ENCODE measurements at regions not wholly inside any gene's neighbourhood (a gene's known extent, or its start where the extent isn't known, plus 50 kb on each side); places are given as distances from the start of the nearest gene placed in this dataset.

DNA sequence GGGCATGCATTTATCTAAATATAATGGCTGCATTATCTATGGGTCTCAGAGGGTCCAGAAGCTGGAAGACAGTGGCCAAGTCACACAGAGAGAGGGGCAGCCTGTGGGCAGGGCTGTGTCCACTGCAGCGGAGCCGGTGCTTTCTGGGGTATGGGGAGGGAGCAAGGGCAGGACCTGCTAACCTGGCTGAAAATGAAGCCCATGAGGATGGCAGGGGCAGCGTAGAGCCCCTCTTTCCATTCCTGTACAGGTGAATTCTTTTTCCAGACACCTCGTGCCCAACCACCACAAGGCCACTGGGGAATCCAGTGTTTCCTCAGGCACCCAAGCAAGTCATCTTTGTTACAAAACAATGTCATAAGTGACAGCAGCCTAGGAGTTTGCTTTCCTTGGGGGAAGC lies 305.9 kb upstream of the IRX4 start:
- no peaks in the 10 kb centered on the region for H3K9me3 ChIP-seq (ENCODE audit: control insufficient read depth, low read length)
- no peak overlapping the region for H3K4me3 ChIP-seq (ENCODE audit: insufficient read depth, low read depth, low read length, poor library complexity, severe bottlenecking)
- H3K27ac ChIP-seq (ENCODE audit: insufficient read depth, low read length, poor library complexity, severe bottlenecking), result no peak overlapping the region
- H3K36me3 ChIP-seq (ENCODE audit: control insufficient read depth, insufficient read depth, low read length), result no peaks in the 10 kb centered on the region
- H3K27me3 ChIP-seq (replicated peaks; ENCODE audit: control insufficient read depth, insufficient read depth, low read length, poor library complexity, severe bottlenecking), result no peaks in the 10 kb centered on the region
- DNase-seq, result no peak
- H3K4me1 ChIP-seq (ENCODE audit: control insufficient read depth, insufficient read depth, low read length, poor library complexity, severe bottlenecking), result no peaks in the 10 kb centered on the region

GRCh38 chr5:2188137-2188536 lies 305.4 kb upstream of the IRX4 start:
- Histone ChIP-seq H3K9me3 (ENCODE audit: control insufficient read depth, low read length) (no peaks in the 10 kb centered on the region), H3K36me3 (ENCODE audit: control insufficient read depth, insufficient read depth, low read length) (no peaks in the 10 kb centered on the region), H3K27me3 (replicated peaks; ENCODE audit: control insufficient read depth, insufficient read depth, low read length, poor library complexity, severe bottlenecking) (no peaks in the 10 kb centered on the region)

DNA sequence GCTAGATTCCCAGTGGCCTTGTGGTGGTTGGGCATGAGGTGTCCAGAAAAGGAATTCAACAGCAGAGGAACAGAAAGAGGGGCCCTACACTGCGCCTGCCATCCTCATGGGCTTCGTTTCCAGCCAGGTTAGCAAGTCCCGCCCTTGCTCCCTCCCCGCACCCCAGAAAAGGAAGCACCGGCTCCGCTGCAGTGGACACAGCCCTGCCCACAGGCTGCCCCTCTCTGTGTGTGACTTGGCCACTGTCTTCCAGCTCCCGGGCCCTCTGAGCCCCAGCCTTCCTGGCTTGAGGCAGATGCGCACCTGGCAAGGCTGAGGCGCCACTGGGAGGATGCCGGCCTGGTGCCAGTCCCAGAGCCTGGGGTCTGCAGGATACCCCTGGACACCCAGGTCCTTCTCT lies 305.0 kb upstream of the IRX4 start:
- Histone ChIP-seq H3K9me3 (ENCODE audit: control insufficient read depth, low read length) (no peaks in the 10 kb centered on the region), H3K4me1 (ENCODE audit: control insufficient read depth, insufficient read depth, low read length, poor library complexity, severe bottlenecking) (no peaks in the 10 kb centered on the region)
- DNase-seq, result no peak

More at GRCh38 chr5:2188137-2188536, 305.4 kb upstream of the IRX4 start:
- Histone ChIP-seq H3K27ac (ENCODE audit: insufficient read depth, low read length, poor library complexity, severe bottlenecking) (no peak overlapping the region), H3K4me3 (ENCODE audit: insufficient read depth, low read depth, low read length, poor library complexity, severe bottlenecking) (no peak overlapping the region), H3K4me1 (ENCODE audit: control insufficient read depth, insufficient read depth, low read length, poor library complexity, severe bottlenecking) (no peaks in the 10 kb centered on the region)
- DNase-seq, result no peak

DNA sequence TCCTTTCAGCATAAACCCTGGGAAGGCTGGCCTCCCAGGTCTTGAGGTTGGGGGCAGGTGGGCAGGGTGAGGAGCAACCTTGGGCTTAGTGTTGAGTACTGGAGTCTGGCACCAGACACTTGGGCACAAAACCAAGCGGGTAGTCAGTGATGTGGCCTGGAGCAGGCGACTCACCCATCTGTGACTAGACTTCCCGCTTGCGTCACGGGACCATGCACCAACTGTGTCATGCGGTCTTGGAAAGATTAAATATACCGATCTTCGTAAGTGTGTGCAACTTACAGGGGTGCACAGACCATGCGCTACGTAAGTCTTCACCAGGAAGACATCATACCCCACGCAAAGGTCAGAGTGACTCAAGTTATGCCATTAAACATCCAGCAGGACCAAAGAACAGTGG lies 304.4 kb upstream of the IRX4 start:
- Histone ChIP-seq H3K4me3 (ENCODE audit: insufficient read depth, low read depth, low read length, poor library complexity, severe bottlenecking) (no peak overlapping the region), H3K27me3 (replicated peaks; ENCODE audit: control insufficient read depth, insufficient read depth, low read length, poor library complexity, severe bottlenecking) (no peaks in the 10 kb centered on the region), H3K36me3 (ENCODE audit: control insufficient read depth, insufficient read depth, low read length) (no peaks in the 10 kb centered on the region), H3K4me1 (ENCODE audit: control insufficient read depth, insufficient read depth, low read length, poor library complexity, severe bottlenecking) (no peaks in the 10 kb centered on the region), H3K9me3 (ENCODE audit: control insufficient read depth, low read length) (no peaks in the 10 kb centered on the region), H3K27ac (ENCODE audit: insufficient read depth, low read length, poor library complexity, severe bottlenecking) (no peak overlapping the region)
- DNase-seq, result no peak

More for the DNA sequence above, 305.0 kb upstream of the IRX4 start:
- H3K27me3 ChIP-seq (replicated peaks; ENCODE audit: control insufficient read depth, insufficient read depth, low read length, poor library complexity, severe bottlenecking), result no peaks in the 10 kb centered on the region
- H3K4me3 ChIP-seq (ENCODE audit: insufficient read depth, low read depth, low read length, poor library complexity, severe bottlenecking), result no peak overlapping the region
- H3K36me3 ChIP-seq (ENCODE audit: control insufficient read depth, insufficient read depth, low read length), result no peaks in the 10 kb centered on the region
- no peak overlapping the region for H3K27ac ChIP-seq (ENCODE audit: insufficient read depth, low read length, poor library complexity, severe bottlenecking)

DNA sequence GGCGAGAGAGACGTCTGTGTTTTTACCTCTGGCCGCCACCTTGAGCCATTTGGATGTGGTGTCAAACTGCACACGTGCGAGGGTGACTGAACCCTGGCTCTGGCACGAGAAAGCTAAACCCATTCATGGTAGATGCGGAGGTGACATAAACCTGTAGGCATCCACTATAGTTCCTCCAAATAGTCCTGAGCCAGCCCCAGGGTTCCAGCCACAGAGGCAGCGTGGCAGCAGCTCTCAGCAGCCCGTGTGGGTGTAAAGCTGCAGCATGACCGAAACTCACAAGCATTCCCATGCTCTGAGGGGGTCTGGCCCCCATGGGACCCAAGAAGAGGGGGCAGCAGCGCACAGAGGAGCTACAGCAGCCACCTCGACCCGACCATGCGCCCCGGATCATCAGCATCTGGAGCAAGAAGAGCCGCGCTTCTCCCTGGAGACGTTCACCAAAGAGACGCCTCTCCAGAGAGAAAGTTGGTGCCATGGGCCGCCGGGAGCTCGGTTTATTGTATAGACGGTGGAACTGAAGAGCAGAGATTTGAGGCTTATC lies 303.8 kb upstream of the IRX4 start:
- no peak for DNase-seq
- H3K4me1 ChIP-seq (ENCODE audit: control insufficient read depth, insufficient read depth, low read length, poor library complexity, severe bottlenecking), result no peaks in the 10 kb centered on the region
- no peaks in the 10 kb centered on the region for H3K36me3 ChIP-seq (ENCODE audit: control insufficient read depth, insufficient read depth, low read length)
- no peaks in the 10 kb centered on the region for H3K9me3 ChIP-seq (ENCODE audit: control insufficient read depth, low read length)
- no peak overlapping the region for H3K4me3 ChIP-seq (ENCODE audit: insufficient read depth, low read depth, low read length, poor library complexity, severe bottlenecking)
- H3K27me3 ChIP-seq (replicated peaks; ENCODE audit: control insufficient read depth, insufficient read depth, low read length, poor library complexity, severe bottlenecking), result no peaks in the 10 kb centered on the region
- H3K27ac ChIP-seq (ENCODE audit: insufficient read depth, low read length, poor library complexity, severe bottlenecking), result no peak overlapping the region

DNA sequence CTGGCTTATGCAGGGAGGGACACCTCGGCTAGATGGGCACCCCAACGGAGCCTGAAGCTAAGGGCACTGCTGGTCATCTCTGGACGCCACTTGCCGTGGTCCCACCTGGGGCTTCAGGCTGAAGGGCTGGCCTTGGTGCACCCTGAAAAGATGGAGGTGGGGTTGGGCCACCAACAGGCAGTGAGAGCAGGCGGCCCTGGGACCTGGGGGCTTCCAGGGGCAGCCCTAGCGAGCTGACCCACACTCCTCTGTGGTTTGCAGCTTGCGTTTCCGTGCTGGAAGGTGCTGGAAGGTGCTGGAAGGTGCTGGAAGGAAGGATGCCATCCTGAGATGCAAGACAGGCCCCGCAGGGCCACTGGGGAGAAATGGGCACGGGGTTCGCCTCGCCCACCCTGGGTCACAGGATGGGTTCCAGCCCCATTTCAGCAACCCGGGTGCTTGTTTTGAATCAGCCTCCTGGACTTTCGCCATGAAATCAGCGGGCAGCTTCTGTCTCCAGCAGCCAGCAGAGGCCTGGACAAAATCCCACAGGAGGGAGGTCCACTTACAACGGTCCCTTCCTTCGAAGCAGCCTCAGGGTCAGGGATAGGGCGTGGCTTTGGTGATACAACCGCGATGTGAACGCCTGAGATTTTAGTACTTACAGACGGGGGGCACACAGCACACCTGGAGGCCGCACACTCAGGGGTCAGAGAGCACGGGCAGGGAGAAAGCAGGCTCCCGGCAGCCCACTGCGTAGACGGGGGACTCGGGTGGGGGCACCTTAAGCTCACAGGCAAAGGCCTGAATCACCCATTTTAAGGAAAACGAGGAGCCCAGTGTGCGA lies 303.1 kb upstream of the IRX4 start:
- no peak for DNase-seq
- no peaks in the 10 kb centered on the region for H3K27me3 ChIP-seq (replicated peaks; ENCODE audit: control insufficient read depth, insufficient read depth, low read length, poor library complexity, severe bottlenecking)
- no peak overlapping the region for H3K4me3 ChIP-seq (ENCODE audit: insufficient read depth, low read depth, low read length, poor library complexity, severe bottlenecking)
- H3K4me1 ChIP-seq (ENCODE audit: control insufficient read depth, insufficient read depth, low read length, poor library complexity, severe bottlenecking), result no peaks in the 10 kb centered on the region
- no peaks in the 10 kb centered on the region for H3K9me3 ChIP-seq (ENCODE audit: control insufficient read depth, low read length)
- H3K27ac ChIP-seq (ENCODE audit: insufficient read depth, low read length, poor library complexity, severe bottlenecking), result no peak overlapping the region
- H3K36me3 ChIP-seq (ENCODE audit: control insufficient read depth, insufficient read depth, low read length), result no peaks in the 10 kb centered on the region

DNA sequence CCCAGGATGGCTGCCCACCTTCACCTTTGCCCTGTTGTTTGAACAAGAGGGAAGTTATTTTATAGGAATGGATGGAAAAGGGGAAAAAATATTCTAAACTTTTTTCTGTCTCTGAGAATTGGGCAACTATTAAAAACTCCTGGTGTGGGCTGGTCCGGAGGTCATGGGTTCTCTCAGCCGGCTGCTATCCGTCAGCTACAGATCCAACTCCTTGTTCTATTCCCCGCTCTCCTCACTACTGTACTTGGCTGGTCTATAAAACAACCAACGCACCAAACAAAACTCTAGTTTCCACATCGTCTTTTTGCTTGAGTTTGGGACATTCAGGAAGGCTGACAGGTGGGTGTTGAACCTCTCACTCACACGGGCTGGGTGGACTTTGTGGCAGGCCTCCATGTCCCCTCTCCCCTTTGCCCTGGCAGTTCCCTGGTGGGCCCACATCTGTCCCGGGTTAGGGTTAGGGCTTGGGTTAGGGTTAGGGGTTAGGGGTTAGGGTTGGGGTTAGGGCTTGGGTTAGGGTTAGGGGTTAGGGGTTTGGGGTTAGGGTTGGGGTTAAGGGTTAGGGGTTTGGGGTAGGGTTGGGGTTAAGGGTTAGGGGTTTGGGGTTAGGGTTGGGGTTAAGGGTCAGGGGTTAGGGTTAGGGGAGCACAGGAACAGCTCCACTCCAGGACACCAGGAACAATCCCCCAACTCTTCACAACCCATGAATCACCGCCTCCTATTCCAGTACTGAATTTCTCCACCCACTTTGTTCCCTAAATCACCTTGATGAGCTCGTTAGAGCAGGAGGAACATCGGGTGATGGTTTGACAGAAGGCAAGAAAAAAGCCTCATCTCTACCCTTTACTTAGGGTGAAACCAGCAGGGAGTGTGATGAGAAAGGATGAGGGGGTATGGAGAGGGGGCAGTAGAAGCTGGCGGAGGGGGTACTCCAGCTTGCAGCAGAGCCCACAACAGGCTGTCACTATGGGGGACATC lies 302.1 kb upstream of the IRX4 start:
- Histone ChIP-seq H3K27ac (ENCODE audit: insufficient read depth, low read length, poor library complexity, severe bottlenecking) (no peak overlapping the region), H3K36me3 (ENCODE audit: control insufficient read depth, insufficient read depth, low read length) (no peaks in the 10 kb centered on the region), H3K27me3 (replicated peaks; ENCODE audit: control insufficient read depth, insufficient read depth, low read length, poor library complexity, severe bottlenecking) (no peaks in the 10 kb centered on the region), H3K9me3 (ENCODE audit: control insufficient read depth, low read length) (no peaks in the 10 kb centered on the region), H3K4me1 (ENCODE audit: control insufficient read depth, insufficient read depth, low read length, poor library complexity, severe bottlenecking) (no peaks in the 10 kb centered on the region), H3K4me3 (ENCODE audit: insufficient read depth, low read depth, low read length, poor library complexity, severe bottlenecking) (no peak overlapping the region)
- DNase-seq, result no peak

DNA sequence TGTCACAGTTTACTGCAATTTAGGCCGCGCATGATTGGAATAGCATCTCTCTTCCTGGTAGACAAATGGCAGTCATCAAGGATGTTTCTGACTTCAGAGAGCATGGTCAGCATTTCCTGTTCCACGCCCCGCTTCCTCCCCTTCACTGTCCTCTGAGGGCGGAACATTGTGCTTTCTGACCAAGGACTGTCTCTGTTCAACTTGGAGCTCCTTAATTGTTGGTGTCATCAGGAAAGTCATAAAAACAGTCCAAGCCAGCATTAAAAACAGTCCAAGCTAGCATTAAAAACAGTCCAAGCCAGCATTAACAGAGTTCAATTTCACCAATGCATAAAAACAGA lies 301.3 kb upstream of the IRX4 start:
- H3K9me3 ChIP-seq (ENCODE audit: control insufficient read depth, low read length), result no peaks in the 10 kb centered on the region
- H3K4me3 ChIP-seq (ENCODE audit: insufficient read depth, low read depth, low read length, poor library complexity, severe bottlenecking), result no peak overlapping the region
- no peaks in the 10 kb centered on the region for H3K27me3 ChIP-seq (replicated peaks; ENCODE audit: control insufficient read depth, insufficient read depth, low read length, poor library complexity, severe bottlenecking)
- DNase-seq, result no peak
- H3K36me3 ChIP-seq (ENCODE audit: control insufficient read depth, insufficient read depth, low read length), result no peaks in the 10 kb centered on the region
- no peak overlapping the region for H3K27ac ChIP-seq (ENCODE audit: insufficient read depth, low read length, poor library complexity, severe bottlenecking)
- no peaks in the 10 kb centered on the region for H3K4me1 ChIP-seq (ENCODE audit: control insufficient read depth, insufficient read depth, low read length, poor library complexity, severe bottlenecking)

DNA sequence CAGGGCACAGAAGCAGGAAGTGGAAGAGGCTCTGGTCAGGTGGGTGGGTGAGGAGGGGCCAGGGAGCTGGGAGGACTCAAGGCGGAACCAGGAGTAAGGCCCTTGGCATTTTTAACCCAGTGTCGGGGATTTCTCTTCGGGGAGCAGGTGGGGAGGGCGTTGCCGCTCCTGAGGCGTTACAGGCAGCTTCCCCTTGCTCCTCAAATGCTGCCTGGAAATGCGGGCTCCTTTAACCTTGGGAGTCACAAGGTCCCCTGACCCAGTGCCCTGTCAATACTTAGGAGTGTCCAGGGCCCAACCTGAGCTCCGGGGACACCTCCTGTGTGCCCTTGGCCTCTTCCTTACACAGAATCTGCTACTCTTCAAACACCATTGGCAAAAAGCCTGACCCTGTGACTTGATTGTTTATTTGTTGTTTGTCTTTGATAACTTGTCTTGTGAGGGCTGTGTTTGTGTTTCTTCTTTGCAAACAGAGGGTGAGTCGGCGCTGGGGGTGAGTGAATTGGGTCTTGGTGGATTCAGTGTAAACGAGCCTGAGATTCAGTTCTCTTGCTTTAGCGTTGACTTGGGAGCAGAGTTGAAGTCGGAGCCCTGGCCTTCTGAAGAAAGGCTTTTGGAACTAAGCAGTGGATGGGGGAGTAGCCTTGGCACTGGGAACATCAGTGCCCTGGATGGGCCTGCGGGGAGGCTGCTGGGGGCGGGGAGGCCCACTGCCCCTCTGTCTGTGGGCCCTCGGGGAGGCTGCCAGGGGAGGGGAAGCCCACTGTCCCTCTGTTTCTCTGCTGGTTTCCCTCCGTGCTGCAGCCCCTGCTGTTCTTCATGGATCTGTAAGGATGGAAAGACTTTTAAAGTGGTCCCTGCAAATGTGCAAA lies 300.7 kb upstream of the IRX4 start:
- H3K9me3 ChIP-seq (ENCODE audit: control insufficient read depth, low read length), result no peaks in the 10 kb centered on the region
- H3K36me3 ChIP-seq (ENCODE audit: control insufficient read depth, insufficient read depth, low read length), result no peaks in the 10 kb centered on the region
- no peaks in the 10 kb centered on the region for H3K4me1 ChIP-seq (ENCODE audit: control insufficient read depth, insufficient read depth, low read length, poor library complexity, severe bottlenecking)
- no peaks in the 10 kb centered on the region for H3K27me3 ChIP-seq (replicated peaks; ENCODE audit: control insufficient read depth, insufficient read depth, low read length, poor library complexity, severe bottlenecking)
- DNase-seq, result no peak
- no peak overlapping the region for H3K27ac ChIP-seq (ENCODE audit: insufficient read depth, low read length, poor library complexity, severe bottlenecking)
- no peak overlapping the region for H3K4me3 ChIP-seq (ENCODE audit: insufficient read depth, low read depth, low read length, poor library complexity, severe bottlenecking)
